ENCODE measurements at regions not wholly inside any gene's neighbourhood (a gene's known extent, or its start where the extent isn't known, plus 50 kb on each side); places are given as distances from the start of the nearest gene placed in this dataset.

DNA sequence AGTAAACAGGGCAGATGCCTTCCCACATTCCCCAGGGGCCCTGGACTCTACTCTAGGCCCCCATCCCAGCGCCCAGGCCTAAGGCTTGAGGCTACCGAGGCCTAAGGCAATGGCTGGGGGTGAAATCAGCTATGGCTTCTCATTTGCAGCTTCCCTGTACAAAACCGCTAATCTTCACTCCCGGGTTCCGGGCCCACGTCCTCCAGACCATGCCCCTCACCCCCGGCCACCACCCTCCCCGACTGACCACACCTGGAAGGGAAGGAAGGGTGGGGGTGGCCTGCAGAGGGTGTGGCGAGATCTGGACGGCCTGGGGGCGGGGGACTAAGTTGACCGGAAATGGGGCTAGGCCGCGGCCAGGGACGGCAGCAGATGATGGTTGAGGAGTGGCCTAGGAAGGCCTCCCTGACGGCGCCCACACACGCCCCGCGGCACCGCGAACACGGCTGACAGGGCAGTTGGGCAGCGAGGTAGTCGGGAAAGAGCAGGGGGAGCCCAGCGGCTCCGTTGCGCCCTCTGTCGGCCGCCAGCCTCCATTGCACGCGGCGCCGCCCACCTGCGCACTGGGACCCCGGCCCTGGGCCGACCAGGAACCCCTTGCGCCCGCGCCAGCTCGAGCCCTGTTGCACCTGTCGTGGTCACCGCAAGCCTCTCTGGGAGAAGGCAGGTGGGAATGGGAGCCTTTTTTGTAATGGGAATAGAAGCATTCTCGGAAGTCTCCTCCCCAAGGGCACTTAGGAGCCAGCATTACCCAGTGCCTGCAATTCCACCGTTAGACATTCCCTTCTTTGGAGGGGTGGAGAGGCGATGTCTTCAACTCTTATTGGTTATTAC is 95.9 kb upstream of the CALM2 start:
- Histone ChIP-seq H3K27ac (peak overlapping the region; percentile 66 to 74), H3K27me3 (replicated peaks; ENCODE audit: insufficient read depth) (no peaks in the 10 kb centered on the region), H3K9me3 (no peaks in the 10 kb centered on the region), H3K4me1 (ENCODE audit: control insufficient read depth in 1 of 2, low read depth in 2 of 2) (peaks cover 26 to 41% of the 10 kb centered on the region in 2 donors), H3K36me3 (no peaks in the 10 kb centered on the region), H3K4me3 (peak overlapping the region; percentile 61)
- peak; percentile 28 for DNase-seq (ENCODE audit: low spot score)
- ATAC-seq (ENCODE audit: insufficient number of reproducible peaks, low FRiP score, low read depth): no peak
- TF ChIP-seq, protein P1, sequence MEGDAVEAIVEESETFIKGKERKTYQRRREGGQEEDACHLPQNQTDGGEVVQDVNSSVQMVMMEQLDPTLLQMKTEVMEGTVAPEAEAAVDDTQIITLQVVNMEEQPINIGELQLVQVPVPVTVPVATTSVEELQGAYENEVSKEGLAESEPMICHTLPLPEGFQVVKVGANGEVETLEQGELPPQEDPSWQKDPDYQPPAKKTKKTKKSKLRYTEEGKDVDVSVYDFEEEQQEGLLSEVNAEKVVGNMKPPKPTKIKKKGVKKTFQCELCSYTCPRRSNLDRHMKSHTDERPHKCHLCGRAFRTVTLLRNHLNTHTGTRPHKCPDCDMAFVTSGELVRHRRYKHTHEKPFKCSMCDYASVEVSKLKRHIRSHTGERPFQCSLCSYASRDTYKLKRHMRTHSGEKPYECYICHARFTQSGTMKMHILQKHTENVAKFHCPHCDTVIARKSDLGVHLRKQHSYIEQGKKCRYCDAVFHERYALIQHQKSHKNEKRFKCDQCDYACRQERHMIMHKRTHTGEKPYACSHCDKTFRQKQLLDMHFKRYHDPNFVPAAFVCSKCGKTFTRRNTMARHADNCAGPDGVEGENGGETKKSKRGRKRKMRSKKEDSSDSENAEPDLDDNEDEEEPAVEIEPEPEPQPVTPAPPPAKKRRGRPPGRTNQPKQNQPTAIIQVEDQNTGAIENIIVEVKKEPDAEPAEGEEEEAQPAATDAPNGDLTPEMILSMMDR (IDR thresholded peaks at IDR 0.05): peak; percentile 99

DNA sequence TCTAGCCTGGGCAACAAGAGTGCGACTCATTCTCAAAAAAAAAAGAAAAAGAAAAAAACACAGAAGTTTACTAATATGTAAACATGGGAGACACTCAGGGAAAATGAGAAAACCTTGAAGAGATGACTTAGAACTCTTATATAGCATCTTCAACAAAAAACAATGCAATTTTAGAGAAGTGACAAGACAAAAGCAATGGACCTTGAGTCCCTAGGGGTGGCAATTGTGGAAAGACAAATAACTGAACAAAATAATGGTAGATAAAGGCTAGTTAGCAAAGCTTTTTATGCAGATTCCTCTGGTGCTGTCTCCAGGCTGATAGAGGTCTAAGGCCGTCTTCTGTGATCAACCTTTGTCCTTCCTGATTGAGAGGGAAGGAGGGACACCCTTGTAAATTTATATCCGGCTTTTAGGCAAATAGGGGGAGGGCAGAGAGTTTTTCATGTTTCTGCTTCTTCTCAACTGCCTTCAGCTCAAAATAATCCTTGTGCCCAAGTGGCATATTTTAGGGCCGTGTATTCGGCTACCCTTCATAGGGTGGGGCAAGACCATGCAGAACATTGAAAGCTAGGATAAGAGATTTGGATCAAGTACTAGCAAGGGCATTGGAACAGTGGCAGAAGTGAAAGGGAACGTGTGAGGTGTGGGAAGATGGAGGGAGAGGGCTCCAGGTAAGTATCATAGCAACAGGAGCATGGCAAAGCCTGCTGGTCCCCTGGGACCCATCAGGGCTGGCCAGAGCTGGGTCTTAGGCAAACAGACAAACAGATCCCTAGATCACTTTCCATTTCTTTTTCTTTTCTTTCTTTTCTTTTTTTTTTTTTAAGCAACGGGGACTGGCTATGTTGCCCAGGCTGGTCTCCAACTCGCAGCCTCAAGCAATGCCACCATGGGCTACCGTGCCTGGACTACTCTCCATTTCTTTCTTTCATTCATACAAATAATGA is 95.0 kb upstream of the CALM2 start:
- DNase-seq (ENCODE audit: low spot score) (no peak), ATAC-seq (ENCODE audit: insufficient number of reproducible peaks, low FRiP score, low read depth) (no peak)
- H3K4me1 ChIP-seq (ENCODE audit: control insufficient read depth in 1 of 2, low read depth in 2 of 2): peaks cover 26 to 41% of the 10 kb centered on the region in 2 donors
- no peak overlapping the region for H3K4me3 ChIP-seq
- no peaks in the 10 kb centered on the region for H3K9me3 ChIP-seq
- TF ChIP-seq, protein P1 (IDR thresholded peaks at IDR 0.05): no peak
- no peaks in the 10 kb centered on the region for H3K36me3 ChIP-seq
- H3K27me3 ChIP-seq (replicated peaks; ENCODE audit: insufficient read depth): no peaks in the 10 kb centered on the region
- peak overlapping the region; percentile 66 to 74 for H3K27ac ChIP-seq

DNA sequence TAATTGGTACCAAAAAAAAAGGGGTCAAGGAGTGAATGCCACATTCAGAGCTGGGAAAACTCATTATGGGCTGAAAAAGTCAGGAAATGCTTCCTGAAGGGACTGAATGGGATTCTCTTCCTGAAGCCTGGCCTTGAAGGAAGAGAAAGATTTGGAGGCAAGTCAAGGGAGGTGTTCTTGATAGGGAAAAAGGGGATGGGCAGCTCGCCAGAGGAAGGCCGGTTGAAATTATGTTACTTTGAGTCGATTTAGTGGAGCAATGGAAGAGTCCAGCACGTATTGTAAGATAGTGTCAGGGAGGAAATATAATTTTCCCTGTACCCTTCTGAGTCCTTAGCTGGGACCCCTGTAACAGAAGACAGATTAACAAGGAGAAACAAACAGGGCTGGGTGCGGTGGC is 94.1 kb upstream of the CALM2 start:
- TF ChIP-seq, protein P1 (IDR thresholded peaks at IDR 0.05): no peak
- peaks cover 26 to 41% of the 10 kb centered on the region in 2 donors for H3K4me1 ChIP-seq (ENCODE audit: control insufficient read depth in 1 of 2, low read depth in 2 of 2)
- peak overlapping the region; percentile 45 to 77 for H3K27ac ChIP-seq
- no peak overlapping the region for H3K4me3 ChIP-seq
- no peaks in the 10 kb centered on the region for H3K36me3 ChIP-seq
- no peak for ATAC-seq (ENCODE audit: insufficient number of reproducible peaks, low FRiP score, low read depth)
- H3K27me3 ChIP-seq (replicated peaks; ENCODE audit: insufficient read depth): no peaks in the 10 kb centered on the region
- no peaks in the 10 kb centered on the region for H3K9me3 ChIP-seq
- no peak for DNase-seq (ENCODE audit: low spot score)

DNA sequence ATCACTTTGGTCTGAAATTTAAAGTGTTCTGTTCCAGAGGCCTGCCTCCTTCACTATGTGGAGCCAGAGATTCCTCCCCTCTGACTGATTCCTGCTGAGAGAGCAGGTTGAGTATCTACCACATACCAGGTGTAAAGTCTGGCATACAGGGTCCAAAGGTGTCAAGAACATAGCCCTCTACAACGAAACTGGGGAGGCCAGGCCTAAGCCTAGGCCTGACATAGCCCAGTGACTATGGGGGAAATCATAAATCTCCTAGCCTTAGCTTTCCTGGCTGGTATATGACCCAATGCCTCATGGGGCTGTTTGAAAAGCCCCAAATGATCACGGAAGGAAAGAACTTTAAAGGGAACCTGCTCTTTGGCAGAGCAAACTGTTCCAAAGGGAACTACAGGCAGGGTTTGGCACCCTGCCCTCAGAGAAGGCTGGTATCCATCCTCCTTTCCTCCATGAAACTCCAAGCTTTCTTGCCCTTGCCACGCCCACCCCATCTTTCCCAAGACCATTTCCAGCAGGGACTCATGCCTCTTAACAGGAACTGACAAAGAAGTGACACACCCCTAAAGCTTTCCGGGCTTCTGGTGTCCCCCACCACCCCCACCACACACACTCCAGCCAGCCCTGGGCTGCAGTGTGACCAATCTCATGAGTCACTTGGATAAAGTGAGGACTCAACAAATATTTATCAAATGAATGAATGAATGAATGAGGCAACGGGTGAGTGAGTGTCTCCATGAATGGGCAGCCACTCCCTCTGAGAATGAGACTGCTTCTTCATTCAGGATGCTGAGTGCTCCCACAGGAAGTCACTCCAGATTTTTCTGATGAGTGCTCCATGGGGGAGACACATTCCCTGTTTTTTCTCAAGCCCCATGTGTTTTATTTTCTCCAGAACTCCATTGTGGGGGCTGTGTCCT is 93.3 kb upstream of the CALM2 start:
- Histone ChIP-seq H3K4me1 (ENCODE audit: control insufficient read depth in 1 of 2, low read depth in 2 of 2) (peaks cover 19 to 32% of the 10 kb centered on the region in 2 donors), H3K27me3 (replicated peaks; ENCODE audit: insufficient read depth) (no peaks in the 10 kb centered on the region), H3K9me3 (no peaks in the 10 kb centered on the region), H3K27ac (peak overlapping the region; percentile 71 to 77), H3K4me3 (no peak overlapping the region), H3K36me3 (no peaks in the 10 kb centered on the region)
- peak; percentile 86 for DNase-seq (ENCODE audit: low spot score)
- TF ChIP-seq, protein P1 (IDR thresholded peaks at IDR 0.05): no peak
- peak; percentile 80 for ATAC-seq (ENCODE audit: insufficient number of reproducible peaks, low FRiP score, low read depth)
